B cell (primary cell): ENCODE measurements at regions not wholly inside any gene's neighbourhood (a gene's known extent, or its start where the extent isn't known, plus 50 kb on each side); places are given as distances from the start of the nearest gene placed in this dataset.

Experiments used
- ATAC-seq: fragments of 200-7000 bp; cut with Tn5 transposase; one replicate; pipeline ENCODE4 v1.10.0; 2021; ENCODE audit warnings: low read depth, mild to moderate bottlenecking, moderate number of reproducible peaks, moderate library complexity
- CTCF ChIA-PET: fragments of 350-600 bp; sonication (Branson Sonifier 250); formaldehyde crosslinking; loops from one replicate; lab custom pipeline; 2021; ENCODE audit warnings: antibody characterized with exemption, inconsistent platforms; lab: Charles Lee
- POLR2A ChIA-PET: fragments of 350-600 bp; sonication (Branson Sonifier 250); formaldehyde crosslinking; loops from one replicate; lab custom pipeline; 2021; ENCODE audit warnings: antibody characterized with exemption; lab: Charles Lee
- DNase-seq: peaks from one replicate; pipeline ENCODE4 v3.0.0; 2013
- H2AFZ ChIP-seq: 2 replicates; pipeline ENCODE4 v1.6.1; 2012; ENCODE audit warnings: mild to moderate bottlenecking, low read depth, low read length; ENCODE audit not compliant: insufficient read depth, poor library complexity, severe bottlenecking
- H3K27ac ChIP-seq, 2 donors: 1 replicate in 1 of 2; 2 replicates in 1 of 2; pipeline ENCODE4 v1.5.1; 2012 to 2013; ENCODE audit warnings: low read length in 2 of 2, mild to moderate bottlenecking in 2 of 2, moderate library complexity in 1 of 2
- H3K27me3 ChIP-seq, 4 experiments: fragments of 200-600 bp in 1 of 4; sonication (generic) in 1 of 4; replicated peaks in 1 of 4; 1 replicate in 2 of 4; 2 replicates in 2 of 4; pipeline versions ENCODE4 v1.6.1 to v1.7.0; 2013 to 2016; ENCODE audit warnings: low read length in 3 of 4, mild to moderate bottlenecking in 2 of 4, mixed read lengths in 1 of 4, moderate library complexity in 1 of 4; ENCODE audit not compliant: insufficient read depth in 4 of 4, control insufficient read depth in 3 of 4; ENCODE audit errors: control extremely low read depth in 1 of 4
- H3K36me3 ChIP-seq, 2 experiments: replicated peaks in 1 of 2; 1 replicate in 1 of 2; 2 replicates in 1 of 2; pipeline versions ENCODE4 v1.6.1 to v1.7.1; 2013; ENCODE audit warnings: low read length in 1 of 2; ENCODE audit not compliant: insufficient read depth in 2 of 2, control insufficient read depth in 1 of 2; ENCODE audit errors: control extremely low read depth in 1 of 2, extremely low read depth in 1 of 2
- H3K4me1 ChIP-seq, 2 donors: fragments of 200-600 bp in 1 of 2; sonication (generic) in 1 of 2; 1 replicate in 1 of 2; 2 replicates in 1 of 2; pipeline versions ENCODE4 v1.5.1 to v1.6.1; 2013 to 2017; ENCODE audit warnings: low read length in 2 of 2; ENCODE audit not compliant: control insufficient read depth in 2 of 2, insufficient read depth in 2 of 2
- H3K4me2 ChIP-seq: replicated peaks from 2 replicates; pipeline ENCODE3; 2012; ENCODE audit warnings: mild to moderate bottlenecking, low read depth, low read length; ENCODE audit not compliant: poor library complexity, severe bottlenecking
- H3K4me3 ChIP-seq, 5 experiments: fragments of 200-600 bp in 1 of 5; sonication (generic) in 1 of 5; 1 replicate in 3 of 5; 2 replicates in 2 of 5; pipeline versions ENCODE4 v1.5.1 to v1.7.0; 2011 to 2016; ENCODE audit warnings: low read length in 4 of 5, mild to moderate bottlenecking in 4 of 5, low read depth in 2 of 5, control low read depth in 1 of 5, moderate library complexity in 1 of 5; ENCODE audit not compliant: insufficient read depth in 1 of 5; ENCODE audit errors: control extremely low read depth in 1 of 5, extremely low read depth in 1 of 5
- H3K79me2 ChIP-seq: fragments of 200-600 bp; sonication (generic); one replicate; pipeline ENCODE4 v1.6.0; 2016; ENCODE audit warnings: low read length; ENCODE audit not compliant: control insufficient read depth, insufficient read depth
- H3K9ac ChIP-seq: fragments of 200-600 bp; sonication (generic); 2 replicates; pipeline ENCODE4 v1.6.1; 2017; ENCODE audit warnings: mild to moderate bottlenecking, low read length, moderate library complexity
- H3K9me3 ChIP-seq, 3 donors: one replicate each; pipeline versions ENCODE4 v1.6.1 to v1.7.1; 2013; ENCODE audit warnings: low read length in 2 of 3; ENCODE audit not compliant: control insufficient read depth in 2 of 3, insufficient read depth in 1 of 3; ENCODE audit errors: control extremely low read depth in 1 of 3
- H4K20me1 ChIP-seq: 2 replicates; pipeline ENCODE4 v1.6.0; 2012; ENCODE audit warnings: mild to moderate bottlenecking, low read length; ENCODE audit not compliant: insufficient read depth, control insufficient read depth, poor library complexity, severe bottlenecking
- H3K27ac Mint-ChIP-seq: one replicate; pipeline ENCODE4 v1.8.0; 2021; ENCODE audit warnings: mixed read lengths
- H3K27me3 Mint-ChIP-seq: one replicate; pipeline ENCODE4 v1.8.0; 2021; ENCODE audit warnings: mixed read lengths
- H3K4me1 Mint-ChIP-seq: one replicate; pipeline ENCODE4 v1.8.0; 2021; ENCODE audit warnings: mixed read lengths
- H3K4me3 Mint-ChIP-seq: one replicate; pipeline ENCODE4 v1.8.0; 2021; ENCODE audit warnings: mixed read lengths
- H3K9me3 Mint-ChIP-seq: one replicate; pipeline ENCODE4 v1.8.0; 2022; ENCODE audit warnings: mixed read lengths; ENCODE audit not compliant: insufficient read depth
- EZH2 ChIP-seq: IDR thresholded peaks from 2 replicates; pipeline ENCODE4 v1.6.1; 2012; ENCODE audit warnings: borderline replicate concordance, low read depth, mild to moderate bottlenecking, moderate library complexity, low read length; ENCODE audit not compliant: insufficient read depth, poor library complexity, severe bottlenecking
- WGBS: methylation state at CpG from one replicate; pipeline ENCODE4 v1.1.5; 2013; ENCODE audit warnings: missing lambda C conversion rate; ENCODE audit not compliant: insufficient coverage; 5-methylcytosine and 5-hydroxymethylcytosine counted together
- intact Hi-C: fragments of 100-400 bp; cut with micrococcal nuclease; formaldehyde crosslinking; loops from one replicate; pipeline ENCODE4 v1.10.0; 2022
- TF ChIP-seq, protein P1 (sequence below): fragments of 200-600 bp; IDR thresholded peaks from one replicate; pipeline ENCODE4 v1.8.0; 2022; ENCODE audit warnings: antibody characterized with exemption, mild to moderate bottlenecking

- Mint-ChIP-seq H3K4me1 (no peaks in the 10 kb centered on the region), H3K27me3 (peaks cover 22% of the 10 kb centered on the region), H3K4me3 (no peak overlapping the region), H3K9me3 (no peaks in the 10 kb centered on the region), H3K27ac (no peak overlapping the region)
- no peak overlapping the region for H3K4me3 ChIP-seq
- H3K27ac ChIP-seq: no peak overlapping the region
- no peak overlapping the region for H3K9ac ChIP-seq
- H3K79me2 ChIP-seq: no peaks in the 10 kb centered on the region
- CTCF ChIA-PET: interaction anchor here (0.6 to 2.2 kb wide), 4 partner anchors 11 to 627 kb away, joined by 3 to 8 read pairs (median 4); no protein-coding TSS in a partner anchor
- no peak for TF ChIP-seq EZH2
- TF ChIP-seq, protein P1, sequence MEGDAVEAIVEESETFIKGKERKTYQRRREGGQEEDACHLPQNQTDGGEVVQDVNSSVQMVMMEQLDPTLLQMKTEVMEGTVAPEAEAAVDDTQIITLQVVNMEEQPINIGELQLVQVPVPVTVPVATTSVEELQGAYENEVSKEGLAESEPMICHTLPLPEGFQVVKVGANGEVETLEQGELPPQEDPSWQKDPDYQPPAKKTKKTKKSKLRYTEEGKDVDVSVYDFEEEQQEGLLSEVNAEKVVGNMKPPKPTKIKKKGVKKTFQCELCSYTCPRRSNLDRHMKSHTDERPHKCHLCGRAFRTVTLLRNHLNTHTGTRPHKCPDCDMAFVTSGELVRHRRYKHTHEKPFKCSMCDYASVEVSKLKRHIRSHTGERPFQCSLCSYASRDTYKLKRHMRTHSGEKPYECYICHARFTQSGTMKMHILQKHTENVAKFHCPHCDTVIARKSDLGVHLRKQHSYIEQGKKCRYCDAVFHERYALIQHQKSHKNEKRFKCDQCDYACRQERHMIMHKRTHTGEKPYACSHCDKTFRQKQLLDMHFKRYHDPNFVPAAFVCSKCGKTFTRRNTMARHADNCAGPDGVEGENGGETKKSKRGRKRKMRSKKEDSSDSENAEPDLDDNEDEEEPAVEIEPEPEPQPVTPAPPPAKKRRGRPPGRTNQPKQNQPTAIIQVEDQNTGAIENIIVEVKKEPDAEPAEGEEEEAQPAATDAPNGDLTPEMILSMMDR: no peak
- POLR2A ChIA-PET: no interaction called here
- H3K9me3 ChIP-seq: peaks cover 0 to 2% (median 0%) of the 10 kb centered on the region in 3 donors
- H3K4me2 ChIP-seq: no peak overlapping the region
- intact Hi-C loops: no loop called here
- WGBS: no CpG with 5 or more reads among the region's 3 CpGs
- H3K27me3 ChIP-seq: peaks cover 0 to 15% (median 0%) of the 10 kb centered on the region in 4 experiments
- no peak for ATAC-seq
- H3K36me3 ChIP-seq: no peaks in the 10 kb centered on the region
- no peaks in the 10 kb centered on the region for H3K4me1 ChIP-seq
- no peak overlapping the region for H2AFZ ChIP-seq
- H4K20me1 ChIP-seq: no peaks in the 10 kb centered on the region
- no peak for DNase-seq
Measured at GRCh38 chr2:235127931-235128330, 176.1 kb downstream of the SH3BP4 start.

DNA sequence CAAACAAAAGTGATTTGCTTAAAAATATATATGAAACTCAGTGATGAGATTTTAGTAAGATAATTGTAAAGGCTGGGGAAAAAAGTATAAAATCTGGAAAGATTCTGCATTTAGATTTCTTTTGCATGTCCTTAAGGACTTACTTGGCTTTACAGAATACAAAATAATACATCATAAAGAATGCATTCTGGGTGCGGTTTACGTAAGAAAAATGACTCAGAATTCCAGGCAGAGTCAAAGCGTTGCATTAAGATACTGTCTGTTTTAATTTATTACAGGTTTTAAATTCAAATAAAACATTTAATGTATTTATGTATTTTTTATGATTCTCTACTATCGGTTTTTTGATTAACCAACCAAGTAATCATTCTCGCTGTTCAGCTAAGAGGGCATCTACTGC is 178.0 kb downstream of the SH3BP4 start:
- H3K9ac ChIP-seq: no peak overlapping the region
- H3K4me1 ChIP-seq: no peaks in the 10 kb centered on the region
- ChIA-PET POLR2A (no interaction called here), CTCF (no interaction called here)
- H3K4me3 ChIP-seq: no peak overlapping the region
- intact Hi-C loops: no loop called here
- H3K27me3 ChIP-seq: peaks cover 0 to 12% (median 0%) of the 10 kb centered on the region in 4 experiments
- Mint-ChIP-seq H3K27ac (no peak overlapping the region), H3K27me3 (peaks cover 22% of the 10 kb centered on the region), H3K4me1 (no peaks in the 10 kb centered on the region), H3K9me3 (no peaks in the 10 kb centered on the region), H3K4me3 (no peak overlapping the region)
- no peaks in the 10 kb centered on the region for H3K36me3 ChIP-seq
- no CpG with 5 or more reads among the region's 5 CpGs for WGBS
- DNase-seq: no peak
- H3K9me3 ChIP-seq: no peaks in the 10 kb centered on the region
- ATAC-seq: no peak
- H2AFZ ChIP-seq: no peak overlapping the region
- H3K4me2 ChIP-seq: no peak overlapping the region
- H4K20me1 ChIP-seq: no peaks in the 10 kb centered on the region
- TF ChIP-seq, protein P1: no peak
- no peak for TF ChIP-seq EZH2
- H3K79me2 ChIP-seq: no peaks in the 10 kb centered on the region
- no peak overlapping the region for H3K27ac ChIP-seq
